ENCODE measurements at regions not wholly inside any gene's neighbourhood (a gene's known extent, or its start where the extent isn't known, plus 50 kb on each side); places are given as distances from the start of the nearest gene placed in this dataset.
"Not testable (repeated sequence)": the region's sequence is repeated elsewhere in the genome, so short reads cannot be mapped to it uniquely, and the experiment has no call there.

DNA sequence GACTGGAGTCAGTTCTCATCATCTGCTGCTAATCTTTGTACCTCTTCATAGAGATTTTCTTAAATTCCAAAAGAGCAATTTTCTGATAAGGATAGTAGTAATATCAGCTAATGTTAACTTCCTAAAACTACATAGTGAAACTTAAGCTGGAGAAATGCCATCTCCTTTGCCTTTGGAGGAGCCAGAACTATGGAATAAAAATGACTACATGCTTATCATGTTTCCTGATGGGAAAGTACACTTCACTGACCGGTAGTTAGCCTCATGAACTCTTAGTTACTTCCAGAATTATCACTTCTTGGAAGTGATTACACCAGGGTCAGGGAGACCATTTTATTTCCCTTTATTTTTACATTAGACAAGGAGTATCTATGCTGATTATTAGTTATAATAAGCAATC lies 1222.1 kb upstream of the TMEM132C start:
- DNase-seq (ENCODE audit: low read depth in 1 of 2, low spot score in 1 of 2): no peak

DNA sequence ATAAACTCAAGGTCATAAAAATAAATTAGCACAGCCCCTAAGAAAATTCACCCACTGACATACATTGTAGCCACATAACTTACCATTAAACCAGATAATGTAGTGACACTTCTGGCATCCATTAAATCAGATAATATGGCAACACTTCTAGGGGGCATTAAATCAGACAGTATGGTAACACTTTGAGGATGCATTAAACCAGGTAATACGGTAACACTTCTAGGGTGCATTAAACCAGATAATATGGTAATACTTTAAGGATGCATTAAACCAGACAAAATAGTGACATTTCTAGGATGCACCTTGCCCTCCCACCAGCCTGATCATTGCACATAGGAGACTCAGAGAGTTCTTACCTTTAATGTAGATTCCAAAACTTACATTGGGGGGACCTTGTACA lies 1220.5 kb upstream of the TMEM132C start:
- DNase-seq (ENCODE audit: low read depth in 1 of 2, low spot score in 1 of 2): no peak

DNA sequence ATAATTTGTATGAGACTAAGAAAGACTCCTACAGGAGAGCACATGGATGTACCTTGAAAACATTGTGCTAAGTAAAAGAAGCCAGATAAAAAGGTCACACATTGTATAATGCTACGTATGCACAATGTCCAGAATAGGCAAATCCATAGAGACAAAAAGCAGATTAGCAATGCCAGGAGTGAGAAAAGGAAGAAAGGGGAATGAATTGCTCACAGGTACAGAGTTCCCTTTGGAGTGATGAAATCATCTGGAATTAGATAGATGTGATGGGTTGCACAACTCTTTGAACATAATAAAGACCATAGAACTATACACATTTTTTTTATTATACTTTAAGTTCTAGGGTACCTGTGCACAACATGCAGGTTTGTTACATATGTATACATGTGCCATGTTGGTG lies 1218.9 kb upstream of the TMEM132C start:
- no peak for DNase-seq (ENCODE audit: low read depth in 1 of 2, low spot score in 1 of 2)

DNA sequence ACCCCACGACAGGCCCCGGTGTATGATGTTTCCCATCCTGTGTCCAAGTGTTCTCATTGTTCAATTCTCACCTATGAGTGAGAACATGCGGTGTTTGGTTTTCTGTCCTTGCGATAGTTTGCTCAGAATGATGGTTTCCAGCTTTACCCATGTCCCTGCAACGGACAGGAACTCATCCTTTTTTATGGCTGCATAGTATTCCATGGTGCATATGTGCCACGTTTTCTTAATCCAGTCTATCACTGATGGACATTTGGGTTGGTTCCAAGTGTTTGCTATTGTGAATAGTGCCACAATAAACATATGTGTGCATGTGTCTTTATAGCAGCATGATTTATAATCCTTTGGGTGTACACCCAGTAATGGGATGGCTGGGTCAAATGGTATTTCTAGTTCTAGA lies 1218.4 kb upstream of the TMEM132C start:
- DNase-seq (ENCODE audit: low read depth in 1 of 2, low spot score in 1 of 2): not testable (repeated sequence)

DNA sequence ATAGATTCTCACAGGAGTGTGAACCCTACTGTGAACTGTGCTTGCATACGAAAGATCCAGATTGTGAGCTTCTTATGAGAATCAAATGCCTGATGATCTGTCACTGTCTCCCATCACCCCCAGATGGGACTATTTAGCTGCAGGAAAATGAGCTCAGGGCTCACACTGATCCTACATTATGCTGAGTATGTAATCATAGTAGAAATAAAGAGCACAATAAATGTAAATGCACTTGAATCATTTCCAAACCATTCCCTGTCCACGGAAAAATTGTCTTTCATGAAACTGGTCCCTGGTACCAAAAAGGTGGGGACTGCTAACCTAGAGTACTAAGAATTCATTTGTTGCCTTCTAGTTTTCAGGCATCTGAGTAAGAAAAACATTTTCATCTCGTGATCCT lies 1215.8 kb upstream of the TMEM132C start:
- no peak for DNase-seq (ENCODE audit: low read depth in 1 of 2, low spot score in 1 of 2)

DNA sequence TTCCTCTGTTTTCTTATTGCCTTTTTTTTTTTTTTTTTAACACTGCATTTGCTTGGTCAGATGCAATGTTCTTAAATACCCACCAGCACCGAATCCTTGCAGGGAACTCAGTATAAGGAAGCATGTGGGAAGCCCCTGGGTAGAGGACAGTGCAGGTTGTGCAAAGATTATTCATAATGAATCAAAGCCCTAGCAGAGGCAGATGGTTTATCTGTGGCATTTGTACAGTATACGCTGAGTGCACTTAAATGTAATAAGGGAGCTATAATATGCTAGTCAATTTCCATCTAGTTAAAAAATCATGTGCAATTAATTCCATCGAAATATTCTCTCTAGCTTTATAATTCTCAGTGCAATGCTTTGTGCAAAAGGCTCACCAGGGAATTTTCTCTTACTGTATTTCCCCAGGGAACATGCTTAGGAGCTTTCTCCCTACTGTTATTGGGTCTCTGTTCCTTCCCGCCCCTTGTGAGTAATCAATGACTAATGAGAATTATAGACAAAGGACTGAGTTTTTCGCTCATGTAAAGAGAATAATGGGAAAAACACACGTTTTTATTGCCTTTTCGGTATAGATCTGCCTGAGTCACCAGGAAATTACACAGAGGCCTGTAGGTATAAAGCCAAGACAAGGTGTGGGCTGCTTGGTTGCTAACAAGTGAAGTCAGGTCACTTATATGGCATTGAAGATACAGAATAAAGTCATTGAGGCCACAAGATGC lies 1214.3 kb upstream of the TMEM132C start:
- no peak for DNase-seq (ENCODE audit: low read depth in 1 of 2, low spot score in 1 of 2)

DNA sequence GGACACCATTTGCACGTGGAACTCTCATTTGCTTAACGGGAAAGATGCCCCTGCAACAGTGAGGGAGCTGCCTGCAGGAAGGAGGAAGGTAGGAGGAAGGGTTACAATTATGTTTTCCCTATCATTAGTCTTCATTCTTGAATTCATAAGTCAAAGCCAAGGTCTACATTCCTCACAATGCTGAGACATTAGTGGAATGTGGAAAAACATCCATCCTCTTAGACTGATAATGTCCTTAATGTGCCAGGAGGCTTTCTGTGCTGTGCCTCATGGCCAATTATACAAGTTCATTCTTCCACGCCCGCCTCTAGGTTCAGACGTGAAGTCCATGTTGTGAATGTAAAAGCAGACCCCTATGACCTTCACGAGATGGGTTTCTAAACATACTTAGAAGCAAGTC lies 1212.4 kb upstream of the TMEM132C start:
- no peak for DNase-seq (ENCODE audit: low read depth in 1 of 2, low spot score in 1 of 2)

DNA sequence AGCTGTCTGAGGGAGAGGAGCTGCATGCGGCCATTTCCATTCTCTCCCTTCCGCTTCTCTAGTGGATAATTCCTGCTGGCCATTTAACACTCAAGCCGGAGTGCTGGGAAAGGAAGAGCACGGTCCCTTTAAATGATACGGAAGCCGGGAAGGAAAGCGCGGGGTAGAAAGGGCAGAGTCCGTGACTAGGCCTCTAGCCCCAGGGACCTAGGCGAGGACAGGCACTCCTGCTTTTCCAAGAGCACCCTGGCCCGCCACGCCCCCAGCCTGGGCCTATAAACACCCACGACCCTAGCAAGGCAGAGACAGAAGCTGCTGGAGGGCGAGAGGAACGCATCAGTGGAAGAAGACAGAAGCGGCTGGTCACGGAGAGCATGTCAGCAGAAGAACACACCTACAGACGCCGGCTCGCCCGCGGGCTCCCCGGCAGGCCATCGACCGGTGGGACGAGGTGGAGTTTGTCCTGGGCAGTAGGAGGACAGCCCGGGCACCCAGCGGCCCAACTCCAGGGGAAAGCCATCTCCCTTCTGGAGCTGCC lies 1206.6 kb upstream of the TMEM132C start:
- no peak for DNase-seq (ENCODE audit: low read depth in 1 of 2, low spot score in 1 of 2)

DNA sequence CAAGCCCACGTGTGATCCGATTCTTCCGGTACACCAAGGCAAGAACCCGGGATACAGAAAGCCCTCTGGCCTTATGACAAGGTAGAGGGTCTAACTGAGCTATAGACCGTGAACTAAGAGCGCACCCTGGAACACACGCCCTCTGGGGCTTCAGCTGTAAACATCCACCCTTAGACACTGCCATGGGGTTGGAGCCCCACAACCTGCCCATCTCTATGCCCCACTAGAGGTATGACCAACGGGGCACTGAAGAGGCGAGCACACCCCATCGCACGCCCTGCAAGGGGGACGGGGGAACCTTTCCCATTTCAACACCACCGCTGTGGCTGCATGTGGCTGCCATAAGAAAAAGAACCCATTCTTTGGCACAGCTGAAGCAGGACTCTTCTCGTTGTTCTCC lies 1206.0 kb upstream of the TMEM132C start:
- no peak for DNase-seq (ENCODE audit: low read depth in 1 of 2, low spot score in 1 of 2)

DNA sequence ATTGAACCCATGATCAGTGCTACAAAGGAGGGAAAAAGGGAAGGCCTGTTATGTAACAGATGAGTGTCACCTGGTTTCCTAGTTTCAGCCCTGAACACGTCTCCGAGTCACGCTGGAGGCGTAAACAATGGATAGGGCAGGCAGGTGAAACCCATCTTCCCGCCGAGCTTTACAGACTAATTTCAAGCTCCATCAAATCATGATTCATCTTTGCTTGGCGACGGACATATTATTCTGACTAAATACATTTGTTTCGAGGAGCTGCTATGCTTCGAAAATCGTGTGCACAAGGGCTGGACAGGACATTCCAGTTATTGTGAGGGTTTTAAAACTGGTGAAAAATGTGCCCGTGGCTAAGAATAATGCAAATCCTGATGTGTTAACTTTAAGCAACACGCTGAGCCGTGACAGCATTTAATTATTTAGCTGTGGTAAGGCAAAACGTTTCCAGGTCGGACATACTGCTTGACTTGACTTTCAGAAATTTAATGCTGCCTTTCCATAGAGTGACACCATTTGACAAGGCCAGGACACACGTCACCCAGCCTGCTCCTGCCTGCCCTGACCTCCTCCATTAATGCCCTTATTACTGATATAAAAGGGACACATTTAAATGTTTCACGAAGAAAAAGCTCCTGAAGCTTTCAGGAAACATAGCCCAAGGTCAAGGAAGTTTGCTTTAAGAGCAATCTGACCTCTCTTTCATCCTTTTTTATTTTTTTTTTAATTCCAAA lies 1203.5 kb upstream of the TMEM132C start:
- DNase-seq (ENCODE audit: low read depth in 1 of 2, low spot score in 1 of 2): no peak

DNA sequence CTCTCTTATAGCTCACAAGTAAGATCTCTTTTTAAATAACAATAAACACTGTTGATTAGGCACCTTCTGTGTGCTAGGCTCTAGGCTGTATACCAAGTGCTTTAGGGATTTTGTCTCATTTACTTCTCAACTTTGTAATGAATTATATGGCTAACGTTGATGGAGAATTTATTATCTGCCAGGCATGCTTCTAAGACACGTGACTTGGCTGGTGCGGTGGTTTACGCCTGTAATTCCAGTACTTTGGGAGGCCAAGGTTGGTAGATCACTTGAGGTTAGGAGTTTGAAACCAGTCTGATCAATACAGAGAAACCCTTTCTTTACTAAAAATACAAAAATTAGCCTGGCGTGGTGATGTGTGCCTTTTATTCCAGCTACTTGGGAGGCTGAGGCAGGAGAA lies 1202.8 kb upstream of the TMEM132C start:
- DNase-seq (ENCODE audit: low read depth in 1 of 2, low spot score in 1 of 2): no peak

DNA sequence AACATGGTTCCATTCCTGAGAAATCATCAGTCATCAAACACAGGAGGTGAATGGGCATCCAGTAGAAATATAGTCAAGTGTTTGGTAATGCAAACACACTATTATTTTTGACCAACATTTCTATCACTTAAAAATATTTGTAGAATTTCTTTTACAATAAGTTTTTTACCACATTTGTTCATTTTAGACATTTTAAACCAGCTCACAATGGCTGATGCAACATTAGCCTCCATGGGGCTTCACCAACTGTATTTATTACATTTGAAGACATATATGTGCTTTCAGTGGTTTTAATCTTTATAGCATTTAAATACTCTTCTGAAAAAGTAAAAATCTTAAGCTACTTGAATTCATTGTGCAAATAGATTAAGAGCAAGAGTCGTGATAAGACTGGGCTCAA lies 1201.4 kb upstream of the TMEM132C start:
- no peak for DNase-seq (ENCODE audit: low read depth in 1 of 2, low spot score in 1 of 2)

DNA sequence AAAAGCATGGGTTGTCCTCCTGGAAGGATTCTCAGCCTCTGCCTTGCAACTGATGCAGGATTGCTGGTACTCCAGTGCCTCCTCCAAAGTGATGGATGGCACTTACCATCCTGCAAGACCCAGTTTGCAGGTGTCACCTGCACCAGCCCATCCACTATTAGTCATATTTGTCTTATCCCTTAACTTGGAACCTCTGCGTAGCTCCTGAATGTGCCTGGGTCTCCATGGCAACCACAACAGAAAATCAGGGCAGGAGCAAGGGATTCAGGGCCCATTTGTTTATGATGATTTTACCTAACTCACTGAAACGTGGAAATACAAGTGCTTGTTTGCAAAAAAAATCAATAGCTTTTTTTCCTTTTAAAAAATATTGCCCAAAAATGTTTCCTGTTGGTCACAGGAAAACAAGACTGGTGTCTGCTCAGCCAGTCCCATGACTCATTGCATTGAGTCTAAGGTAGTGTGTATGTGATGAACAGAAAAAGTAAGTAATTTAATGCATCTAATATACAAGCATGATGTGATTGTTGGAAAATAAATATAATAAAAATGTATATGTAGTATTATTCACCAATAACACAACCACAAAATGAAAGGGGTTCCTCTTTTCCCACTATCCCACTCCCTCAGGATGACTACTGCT lies 1196.3 kb upstream of the TMEM132C start:
- no peak for DNase-seq (ENCODE audit: low read depth in 1 of 2, low spot score in 1 of 2)

DNA sequence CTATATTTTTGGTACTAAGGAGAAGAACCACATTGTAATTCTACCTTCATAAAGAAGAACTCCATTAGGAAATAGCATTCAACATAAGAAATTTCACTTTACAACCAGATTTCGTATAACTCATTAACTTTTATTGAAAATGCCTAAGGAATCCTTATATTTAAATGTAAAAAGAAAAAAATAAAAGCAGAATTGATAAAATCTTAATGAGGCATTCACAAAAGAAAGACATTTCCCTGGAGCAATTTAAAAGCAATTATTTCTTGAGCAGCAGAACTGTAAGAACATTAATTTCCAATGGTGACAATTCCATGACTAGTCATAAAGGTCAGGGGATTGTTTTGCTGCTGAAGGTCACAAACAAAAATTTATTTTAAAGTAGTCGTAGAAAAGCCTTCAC lies 1192.8 kb upstream of the TMEM132C start:
- no peak for DNase-seq (ENCODE audit: low read depth in 1 of 2, low spot score in 1 of 2)

DNA sequence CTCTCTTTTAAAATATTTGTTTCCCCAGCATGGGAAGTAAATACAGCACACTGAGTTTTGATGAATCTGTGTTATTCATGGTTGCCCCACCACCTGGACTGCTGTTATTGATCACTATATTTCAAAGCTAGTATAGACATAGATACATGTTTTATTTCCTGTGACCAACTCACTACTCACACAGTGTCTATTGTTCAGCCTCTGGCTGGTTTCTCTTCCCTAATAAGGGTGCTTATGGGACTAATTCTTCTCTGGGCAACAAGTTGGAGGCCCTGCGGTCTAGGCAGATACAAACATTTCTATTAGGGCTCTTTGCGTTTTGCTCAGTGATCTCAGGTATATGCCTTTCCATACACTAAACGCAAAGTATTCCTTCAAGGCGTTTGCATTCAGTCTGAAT lies 1191.0 kb upstream of the TMEM132C start:
- DNase-seq (ENCODE audit: low read depth in 1 of 2, low spot score in 1 of 2): no peak

DNA sequence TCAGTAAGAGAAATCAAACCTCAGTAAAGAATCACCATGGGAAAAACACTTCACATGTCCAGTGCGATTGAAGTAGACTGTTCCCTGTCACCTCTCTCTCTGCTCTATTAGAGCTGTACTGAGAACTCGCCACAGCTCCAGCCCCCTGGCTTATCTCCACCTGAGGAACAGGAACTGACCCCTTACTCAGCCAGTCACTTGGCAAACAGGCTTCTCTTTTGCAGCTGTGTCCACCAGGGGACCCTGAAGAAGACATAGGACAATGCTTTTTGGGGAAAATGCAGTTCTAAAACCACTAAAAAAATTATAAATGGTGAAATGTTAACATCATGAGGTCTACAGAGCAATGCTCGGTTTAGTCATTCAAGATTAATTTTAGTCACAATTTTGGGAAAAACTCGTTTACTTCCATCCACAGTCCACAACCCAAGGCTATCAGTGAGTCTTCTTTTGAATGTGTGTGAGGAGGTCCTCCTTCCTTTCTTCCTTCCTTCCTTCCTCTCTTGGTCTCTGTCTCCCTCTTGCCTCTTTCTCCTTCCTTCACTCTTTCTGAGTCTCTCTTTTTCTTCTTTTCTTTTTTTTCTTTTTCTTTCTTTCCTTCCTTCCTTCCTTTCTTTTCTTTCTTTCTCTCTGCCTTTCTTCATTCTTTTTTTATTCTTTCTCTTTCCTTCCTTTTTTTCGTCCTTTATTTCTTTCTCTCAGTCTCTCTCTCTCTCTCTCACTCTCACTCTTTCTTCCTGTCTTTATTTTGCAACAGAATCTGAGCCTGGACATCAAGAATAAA lies 1189.5 kb upstream of the TMEM132C start:
- DNase-seq (ENCODE audit: low read depth in 1 of 2, low spot score in 1 of 2): no peak

DNA sequence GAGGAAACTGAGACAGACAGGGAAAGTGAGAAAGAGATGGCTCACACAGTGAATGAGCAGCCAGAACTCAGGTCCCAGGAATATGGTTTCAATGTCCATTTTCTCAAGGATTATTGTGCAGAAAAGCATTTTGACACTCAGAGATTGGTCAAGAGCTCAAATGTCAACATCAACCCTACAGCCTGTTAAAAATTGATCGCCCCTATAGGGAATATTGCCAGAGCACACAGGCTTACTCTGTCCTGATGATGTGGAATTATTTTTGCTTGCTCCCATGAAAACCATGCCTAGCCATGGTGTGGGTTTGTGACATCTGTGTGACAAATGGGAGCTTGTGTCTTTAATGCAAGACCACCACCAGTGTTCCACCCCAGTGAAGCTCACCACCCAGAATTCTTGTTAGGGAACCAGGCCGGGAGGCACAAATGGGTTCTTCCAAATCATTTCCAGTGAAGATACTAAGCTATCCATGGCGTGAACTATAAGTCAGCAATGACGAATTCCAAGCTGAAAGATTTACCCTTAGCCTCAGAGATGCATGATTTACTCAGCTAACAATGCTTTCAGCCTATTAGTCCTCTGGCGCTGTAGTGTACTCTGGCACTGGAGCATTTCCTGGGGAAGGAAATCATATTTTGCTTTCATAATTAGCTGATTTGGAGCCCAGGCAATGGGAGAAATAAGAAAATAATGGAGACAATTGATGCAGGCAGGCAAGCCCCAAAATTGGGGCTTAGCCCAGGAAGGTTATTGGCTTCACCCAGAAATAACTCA lies 1188.2 kb upstream of the TMEM132C start:
- DNase-seq (ENCODE audit: low read depth in 1 of 2, low spot score in 1 of 2): no peak

DNA sequence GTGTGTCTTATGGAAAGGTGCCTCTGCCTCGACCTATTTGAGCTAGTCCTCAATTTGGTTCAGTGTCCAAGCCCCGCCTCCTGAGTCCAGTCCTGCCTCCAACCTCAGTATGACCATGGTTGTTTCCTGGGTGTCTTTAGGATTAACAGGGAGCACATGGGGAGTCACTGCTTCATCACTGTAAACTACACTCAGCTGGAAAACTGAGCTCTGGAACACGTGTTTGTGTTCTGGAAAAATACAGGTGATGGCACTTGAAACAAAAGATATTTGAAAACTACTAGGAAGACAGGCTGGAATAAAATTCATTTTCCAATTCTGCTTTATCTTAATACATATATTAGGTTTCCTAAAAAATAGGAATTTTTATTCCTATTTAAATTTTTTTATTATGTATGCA lies 1187.3 kb upstream of the TMEM132C start:
- DNase-seq (ENCODE audit: low read depth in 1 of 2, low spot score in 1 of 2): no peak

DNA sequence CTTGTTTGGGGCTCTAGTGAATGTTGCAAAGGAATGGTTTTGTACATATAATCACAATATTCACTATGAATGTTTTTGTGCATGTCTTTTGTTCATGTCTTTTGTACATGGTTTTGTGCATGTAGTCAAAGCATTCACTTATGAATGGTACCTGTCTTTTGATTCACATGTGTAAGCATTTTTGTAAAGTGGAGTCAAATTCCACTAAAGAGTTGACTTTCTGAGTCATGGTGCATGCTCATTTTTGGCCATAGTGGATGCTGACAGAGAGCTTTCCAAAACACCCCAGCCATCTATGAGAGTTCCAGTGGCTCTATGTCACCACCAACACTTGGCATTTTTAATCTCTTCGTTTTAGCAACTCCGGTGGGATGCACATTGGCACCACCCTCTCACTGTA lies 1185.9 kb upstream of the TMEM132C start:
- no peak for DNase-seq (ENCODE audit: low read depth in 1 of 2, low spot score in 1 of 2)
